Fibroblast of lung (primary cell): ENCODE measurements at regions not wholly inside any gene's neighbourhood (a gene's known extent, or its start where the extent isn't known, plus 50 kb on each side); places are given as distances from the start of the nearest gene placed in this dataset.

ENCODE experiments used
- DNase-seq, 2 donors: peaks; one replicate each; pipeline versions ENCODE4 v3.0.0 to v3.0.0-alpha.2; 2010; ENCODE audit warnings: low read depth in 2 of 2
- H2AFZ ChIP-seq: 2 replicates; pipeline ENCODE4 v1.5.1; 2012; ENCODE audit warnings: low read length, control low read depth, inconsistent platforms
- H3K27ac ChIP-seq: 2 replicates; pipeline ENCODE4 v1.5.1; 2011; ENCODE audit warnings: low read length, control low read depth; ENCODE audit not compliant: insufficient read depth
- H3K27me3 ChIP-seq: 2 replicates; pipeline ENCODE4 v1.5.1; 2011; ENCODE audit warnings: mild to moderate bottlenecking, low read length; ENCODE audit not compliant: control insufficient read depth, insufficient read depth
- H3K36me3 ChIP-seq: 2 replicates; pipeline ENCODE4 v1.5.1; 2011; ENCODE audit warnings: low read length; ENCODE audit not compliant: control insufficient read depth, insufficient read depth
- H3K4me1 ChIP-seq: 2 replicates; pipeline ENCODE4 v1.5.1; 2011; ENCODE audit warnings: low read length; ENCODE audit not compliant: control insufficient read depth, insufficient read depth; ENCODE audit errors: extremely low read depth
- H3K4me2 ChIP-seq: 2 replicates; pipeline ENCODE4 v1.5.1; 2011; ENCODE audit warnings: low read length, control low read depth; ENCODE audit not compliant: insufficient read depth; ENCODE audit errors: extremely low read depth
- H3K4me3 ChIP-seq, 4 experiments: fragments of 200-600 bp in 1 of 4; sonication (generic) in 1 of 4; replicated peaks in 1 of 4; 2 replicates each; pipeline ENCODE4 v1.5.1; 2011 to 2016; ENCODE audit warnings: low read length in 4 of 4, low read depth in 3 of 4, mild to moderate bottlenecking in 3 of 4, control low read depth in 2 of 4, inconsistent platforms in 1 of 4, mixed read lengths in 1 of 4; ENCODE audit not compliant: insufficient read depth in 1 of 4; ENCODE audit errors: control extremely low read depth in 1 of 4
- H3K79me2 ChIP-seq: 2 replicates; pipeline ENCODE4 v1.5.1; 2012; ENCODE audit warnings: mild to moderate bottlenecking, low read length, inconsistent platforms; ENCODE audit not compliant: control insufficient read depth, insufficient read depth
- H3K9ac ChIP-seq: 2 replicates; pipeline ENCODE4 v1.5.1; 2011; ENCODE audit warnings: mild to moderate bottlenecking, low read length, control low read depth; ENCODE audit not compliant: insufficient read depth
- H3K9me3 ChIP-seq: 2 replicates; pipeline ENCODE4 v1.5.1; 2012; ENCODE audit warnings: low read depth, low read length; ENCODE audit not compliant: control insufficient read depth, insufficient read depth
- H4K20me1 ChIP-seq: 2 replicates; pipeline ENCODE4 v1.5.1; 2011; ENCODE audit warnings: low read length; ENCODE audit not compliant: control insufficient read depth, insufficient read depth; ENCODE audit errors: extremely low read depth
- CTCF ChIP-seq, 2 donors: IDR thresholded peaks in 1 of 2; conservative IDR thresholded peaks in 1 of 2; 1 replicate in 1 of 2; 2 replicates in 1 of 2; pipeline ENCODE4 v1.5.1; 2011 to 2012; ENCODE audit warnings: low read length in 2 of 2, control low read depth in 1 of 2, inconsistent platforms in 1 of 2, low read depth in 1 of 2, mild to moderate bottlenecking in 1 of 2
- EZH2 ChIP-seq: IDR thresholded peaks from 2 replicates; pipeline ENCODE4 v1.5.1; 2012; ENCODE audit warnings: low read length, control low read depth, mild to moderate bottlenecking; ENCODE audit errors: missing control alignments

GRCh38 chr15:93496888-93497287 lies 407.9 kb upstream of the RGMA start:
- H2AFZ ChIP-seq, result no peak overlapping the region
- no peak overlapping the region for H3K4me3 ChIP-seq
- no peaks in the 10 kb centered on the region for H4K20me1 ChIP-seq
- no peak overlapping the region for H3K4me2 ChIP-seq
- no peaks in the 10 kb centered on the region for H3K9me3 ChIP-seq
- no peaks in the 10 kb centered on the region for H3K79me2 ChIP-seq
- no peak for TF ChIP-seq EZH2
- no peak for TF ChIP-seq CTCF (conservative IDR thresholded peaks at IDR 0.05 in 1 of 2, IDR thresholded peaks at IDR 0.05 in 1 of 2; ENCODE audit: low read depth in 1 of 2, low read length in 2 of 2)
- no peaks in the 10 kb centered on the region for H3K27me3 ChIP-seq
- no peaks in the 10 kb centered on the region for H3K4me1 ChIP-seq
- H3K27ac ChIP-seq, result no peak overlapping the region
- DNase-seq, result peak in 1 of 2 donors; percentile 12
- H3K9ac ChIP-seq, result no peak overlapping the region
- H3K36me3 ChIP-seq, result no peaks in the 10 kb centered on the region

- no peak overlapping the region for H3K9ac ChIP-seq
- DNase-seq, result peak in 1 of 2 donors; percentile 11
Measured at GRCh38 chr15:93495799-93496637, 407.0 kb upstream of the RGMA start.

GRCh38 chr15:93493172-93493571 lies 404.2 kb upstream of the RGMA start:
- no peaks in the 10 kb centered on the region for H3K36me3 ChIP-seq
- TF ChIP-seq CTCF (conservative IDR thresholded peaks at IDR 0.05 in 1 of 2, IDR thresholded peaks at IDR 0.05 in 1 of 2; ENCODE audit: low read depth in 1 of 2, low read length in 2 of 2) (no peak), EZH2 (no peak)
- no peak overlapping the region for H3K27ac ChIP-seq
- H3K4me1 ChIP-seq, result no peaks in the 10 kb centered on the region
- no peaks in the 10 kb centered on the region for H4K20me1 ChIP-seq
- no peaks in the 10 kb centered on the region for H3K79me2 ChIP-seq
- H3K4me3 ChIP-seq, result no peak overlapping the region
- DNase-seq, result no peak
- no peak overlapping the region for H3K9ac ChIP-seq
- no peaks in the 10 kb centered on the region for H3K27me3 ChIP-seq
- H3K9me3 ChIP-seq, result no peaks in the 10 kb centered on the region
- H2AFZ ChIP-seq, result no peak overlapping the region
- H3K4me2 ChIP-seq, result no peak overlapping the region

More at GRCh38 chr15:93495799-93496637, 407.0 kb upstream of the RGMA start:
- H2AFZ ChIP-seq, result no peak overlapping the region
- no peak overlapping the region for H3K4me2 ChIP-seq
- TF ChIP-seq CTCF (conservative IDR thresholded peaks at IDR 0.05 in 1 of 2, IDR thresholded peaks at IDR 0.05 in 1 of 2; ENCODE audit: low read depth in 1 of 2, low read length in 2 of 2), result no peak
- no peak for TF ChIP-seq EZH2
- no peak overlapping the region for H3K4me3 ChIP-seq
- H3K4me1 ChIP-seq, result no peaks in the 10 kb centered on the region
- H3K27ac ChIP-seq, result no peak overlapping the region
- H3K79me2 ChIP-seq, result no peaks in the 10 kb centered on the region
- no peaks in the 10 kb centered on the region for H4K20me1 ChIP-seq
- H3K27me3 ChIP-seq, result no peaks in the 10 kb centered on the region
- H3K36me3 ChIP-seq, result no peaks in the 10 kb centered on the region
- no peaks in the 10 kb centered on the region for H3K9me3 ChIP-seq
